ENCODE measurements at regions not wholly inside any gene's neighbourhood (a gene's known extent, or its start where the extent isn't known, plus 50 kb on each side); places are given as distances from the start of the nearest gene placed in this dataset.

GRCh38 chr16:87171723-87172122 lies 145.5 kb downstream of the C16orf95 start:
- no peak for DNase-seq

DNA sequence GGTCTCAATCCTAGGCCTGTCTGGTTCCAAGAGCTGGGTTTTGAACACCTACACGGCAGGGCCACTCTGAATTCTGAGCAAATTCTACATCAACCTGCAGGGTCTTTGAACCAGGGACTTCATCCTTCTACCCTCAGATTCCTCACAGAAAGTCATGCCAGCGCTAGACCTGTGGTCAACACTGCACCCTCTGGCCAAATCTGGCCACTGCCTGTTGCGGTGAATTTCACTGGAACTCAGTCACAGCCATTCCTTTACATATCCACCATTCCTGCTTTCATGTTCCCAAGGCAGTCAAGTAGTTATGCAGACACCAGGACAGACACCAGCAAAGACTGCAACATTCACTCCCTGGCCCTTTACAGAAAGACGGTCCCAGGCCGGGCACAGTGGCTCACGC lies 144.6 kb downstream of the C16orf95 start:
- no peak for DNase-seq

DNA sequence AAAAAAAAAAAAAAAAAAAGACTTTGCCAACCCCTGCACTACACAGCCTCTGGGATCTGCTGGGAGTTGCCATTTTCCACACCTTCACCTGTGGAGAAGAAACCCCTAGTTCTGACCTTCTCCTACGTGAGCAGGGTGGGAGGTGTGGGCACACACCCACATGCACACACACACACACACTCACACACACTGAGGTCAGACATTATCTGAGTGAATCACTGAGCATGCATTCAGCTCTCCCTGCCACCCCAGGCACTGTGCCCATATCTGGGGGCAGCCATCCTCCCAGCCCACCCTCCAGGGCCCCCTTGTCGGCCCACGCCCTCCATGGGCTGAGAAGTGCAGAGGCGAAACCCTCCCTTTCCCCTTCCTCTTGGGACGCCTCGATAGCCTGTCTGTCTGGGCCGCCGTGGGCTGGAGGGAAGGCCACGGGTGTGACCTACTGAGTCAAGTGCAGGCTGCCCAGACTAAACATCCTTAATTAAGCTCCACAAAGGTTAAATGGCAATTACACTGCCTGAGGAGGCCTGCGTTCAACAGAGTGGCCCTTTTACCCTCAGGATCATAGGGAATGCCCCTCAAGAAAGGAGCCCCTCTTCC lies 143.8 kb downstream of the C16orf95 start:
- no peak for DNase-seq

DNA sequence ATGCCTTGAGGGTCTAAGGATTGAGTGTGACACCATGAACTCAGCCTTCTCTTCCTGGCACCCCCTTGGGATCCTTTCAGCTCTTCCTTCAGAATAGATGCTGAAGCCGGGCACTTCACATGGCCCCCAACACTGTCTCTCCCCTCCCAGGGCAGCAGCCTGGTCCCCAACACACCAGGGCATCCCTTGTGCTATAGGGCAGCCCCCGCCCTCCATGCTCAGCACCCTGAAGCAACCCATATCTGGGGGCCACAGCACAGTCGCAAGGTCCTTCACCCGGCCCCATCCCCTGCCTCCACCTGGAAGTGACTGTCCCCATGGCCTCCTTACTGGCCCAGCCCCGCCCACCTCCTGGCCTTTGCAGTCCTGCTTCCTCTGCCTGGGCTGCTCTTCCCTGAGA lies 143.1 kb downstream of the C16orf95 start:
- DNase-seq: no peak

GRCh38 chr16:87176735-87177134 lies 140.5 kb downstream of the C16orf95 start:
- DNase-seq: no peak

DNA sequence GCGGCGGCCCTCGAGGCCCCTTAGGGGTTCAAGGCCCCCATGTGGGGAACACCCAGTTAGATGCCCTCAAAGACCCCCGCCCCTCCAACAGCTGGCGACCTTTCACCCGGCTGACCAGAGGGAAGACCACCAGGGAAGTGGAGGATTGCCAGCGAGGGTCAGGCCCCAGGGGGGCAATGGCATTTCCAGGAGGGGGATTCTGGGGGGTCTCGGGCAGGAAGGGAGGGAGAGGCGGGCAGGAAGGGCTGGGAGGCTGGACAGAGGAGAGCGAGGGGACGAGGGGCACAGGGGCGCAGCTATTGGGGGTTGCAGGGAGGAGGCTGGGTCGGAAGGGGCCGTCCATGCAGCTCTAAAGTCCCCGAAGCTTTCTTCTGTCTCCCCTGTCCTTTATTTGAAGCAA lies 139.5 kb downstream of the C16orf95 start:
- no peak for DNase-seq

DNA sequence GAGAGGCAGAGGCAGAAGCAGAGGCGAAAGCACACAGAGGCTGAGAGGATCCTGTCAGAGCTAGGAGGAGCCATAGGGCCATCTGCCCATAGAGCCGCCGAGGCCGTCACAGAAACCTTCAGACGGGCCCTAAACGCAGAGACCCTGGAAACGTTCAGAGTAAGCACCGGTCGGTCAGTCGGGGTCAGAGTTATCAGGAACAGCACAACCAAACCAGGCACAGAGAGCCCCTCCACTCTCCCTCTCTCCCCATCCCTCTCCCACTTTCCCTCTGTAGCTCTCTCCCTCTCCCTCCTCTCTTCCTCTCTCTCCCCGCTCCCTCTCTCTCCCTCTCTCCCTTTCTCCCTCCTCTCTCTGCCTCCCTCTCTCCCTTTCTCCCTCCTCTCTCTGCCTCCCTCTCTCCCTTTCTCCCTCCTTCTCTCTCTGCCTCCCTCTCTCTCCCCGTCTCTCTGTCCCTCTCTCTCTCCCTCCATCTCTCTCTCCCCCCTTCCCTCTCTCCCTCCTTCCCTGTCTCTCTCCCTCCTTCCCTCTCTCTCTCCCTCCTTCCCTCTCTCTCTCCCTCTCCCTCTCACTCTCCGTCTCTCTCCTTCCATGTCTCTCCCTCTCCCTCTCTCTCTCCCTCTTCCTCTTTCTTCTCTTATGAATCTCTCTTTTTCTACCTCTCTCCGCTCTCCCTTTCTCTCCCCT lies 138.9 kb downstream of the C16orf95 start:
- DNase-seq: no peak

GRCh38 chr16:87178977-87179376 lies 138.2 kb downstream of the C16orf95 start:
- no peak for DNase-seq

DNA sequence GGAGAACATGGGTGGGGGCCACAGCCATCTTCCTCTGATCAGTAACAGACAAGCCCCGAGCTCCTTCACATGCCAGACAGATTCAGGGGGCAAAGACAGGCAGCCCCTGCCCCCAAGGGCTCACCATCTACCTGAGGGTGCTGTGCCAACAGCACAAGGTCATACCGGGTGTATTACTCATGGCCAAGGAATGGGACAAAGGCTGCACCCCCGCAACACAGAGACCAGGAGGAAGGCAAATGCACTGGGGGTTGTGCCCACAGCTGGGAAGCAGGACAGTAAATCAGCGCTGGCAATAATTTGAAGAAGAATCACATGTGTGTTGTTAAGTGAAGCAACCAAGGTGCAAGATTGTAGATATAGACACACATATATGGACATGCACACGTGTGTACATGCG lies 137.1 kb downstream of the C16orf95 start:
- no peak for DNase-seq

- no peak for DNase-seq
Observed at GRCh38 chr16:87182759-87183158, 134.4 kb downstream of the C16orf95 start.

- DNase-seq: no peak
Observed at GRCh38 chr16:87183647-87184046, 133.5 kb downstream of the C16orf95 start.

DNA sequence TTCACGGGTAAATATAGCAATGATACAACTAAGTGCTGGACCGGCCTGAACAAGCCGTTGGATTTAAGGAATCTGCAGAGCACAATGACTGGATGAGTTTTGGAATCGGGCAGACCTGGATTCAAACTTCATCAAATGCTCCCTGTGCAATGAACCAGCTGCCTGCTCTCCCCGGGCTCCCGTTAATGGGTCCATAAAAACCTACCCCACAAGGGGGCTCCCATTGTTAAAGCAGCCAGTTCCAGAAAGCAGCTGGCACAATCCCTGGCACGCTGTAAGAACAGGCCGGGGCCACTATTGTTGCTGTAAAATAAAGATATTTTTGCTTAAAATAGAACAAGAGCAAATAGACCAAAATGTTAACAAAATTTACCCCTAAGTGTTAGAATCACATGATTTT lies 131.9 kb downstream of the C16orf95 start:
- DNase-seq: no peak

DNA sequence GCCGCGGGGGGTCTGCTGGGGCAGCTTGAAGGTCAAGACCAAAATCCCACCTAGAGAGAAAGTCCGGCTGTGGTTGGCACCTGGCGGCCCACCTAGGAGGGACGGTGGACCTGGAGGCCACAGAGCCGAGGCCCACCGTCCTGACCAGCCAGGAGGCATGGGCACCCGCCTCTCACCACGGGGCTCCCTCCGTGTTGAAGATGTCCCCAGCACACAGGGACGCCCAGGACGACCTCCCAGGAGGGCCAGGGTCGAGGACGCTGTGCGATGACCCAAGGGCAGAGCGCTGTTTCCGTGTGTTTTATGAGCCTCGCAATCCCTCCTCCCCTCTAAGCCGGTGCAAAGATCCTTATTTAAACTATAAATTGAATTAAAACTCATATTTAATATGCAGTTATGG lies 131.2 kb downstream of the C16orf95 start:
- no peak for DNase-seq

DNA sequence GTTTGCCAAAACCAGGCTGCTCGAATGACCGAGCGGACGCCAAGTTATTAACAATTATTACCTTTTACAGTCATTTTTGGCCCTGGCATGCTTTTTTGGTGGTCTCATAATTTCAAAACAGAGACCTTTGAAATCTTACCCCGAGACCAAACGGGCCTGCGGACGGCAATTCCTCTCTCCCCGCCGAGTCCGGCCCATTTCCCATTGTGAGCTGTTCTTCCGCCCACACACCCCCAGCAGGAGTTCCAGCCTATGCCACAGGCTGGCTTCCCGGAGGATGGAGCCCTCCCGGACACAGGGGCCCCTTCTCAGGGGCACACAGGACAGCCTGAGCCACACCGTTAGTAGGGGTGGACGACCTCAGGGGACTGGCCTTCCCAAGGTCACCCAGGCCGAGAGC lies 130.7 kb downstream of the C16orf95 start:
- no peak for DNase-seq

GRCh38 chr16:87186876-87187533 lies 130.2 kb downstream of the C16orf95 start:
- no peak for DNase-seq

DNA sequence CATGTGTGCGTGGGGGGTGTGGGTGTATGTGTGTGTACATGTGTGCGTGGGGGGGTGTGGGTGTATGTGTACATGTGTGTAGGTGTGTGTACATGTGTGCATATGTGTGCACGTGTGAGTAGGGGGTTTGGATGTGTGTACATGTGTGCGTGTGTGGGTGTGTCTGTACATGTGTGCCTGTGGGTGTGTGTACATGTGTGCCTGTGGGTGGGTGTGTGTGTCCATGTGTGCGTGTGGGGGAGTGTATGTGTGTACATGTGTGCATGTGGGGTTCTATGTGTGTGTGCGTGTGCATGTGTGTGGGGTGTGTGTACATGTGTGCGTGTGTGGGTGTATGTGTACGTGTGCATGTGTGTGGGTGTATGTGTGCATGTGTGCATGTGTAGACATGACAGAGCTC lies 129.1 kb downstream of the C16orf95 start:
- DNase-seq: no peak

GRCh38 chr16:87189426-87189825 lies 127.8 kb downstream of the C16orf95 start:
- DNase-seq: no peak

DNA sequence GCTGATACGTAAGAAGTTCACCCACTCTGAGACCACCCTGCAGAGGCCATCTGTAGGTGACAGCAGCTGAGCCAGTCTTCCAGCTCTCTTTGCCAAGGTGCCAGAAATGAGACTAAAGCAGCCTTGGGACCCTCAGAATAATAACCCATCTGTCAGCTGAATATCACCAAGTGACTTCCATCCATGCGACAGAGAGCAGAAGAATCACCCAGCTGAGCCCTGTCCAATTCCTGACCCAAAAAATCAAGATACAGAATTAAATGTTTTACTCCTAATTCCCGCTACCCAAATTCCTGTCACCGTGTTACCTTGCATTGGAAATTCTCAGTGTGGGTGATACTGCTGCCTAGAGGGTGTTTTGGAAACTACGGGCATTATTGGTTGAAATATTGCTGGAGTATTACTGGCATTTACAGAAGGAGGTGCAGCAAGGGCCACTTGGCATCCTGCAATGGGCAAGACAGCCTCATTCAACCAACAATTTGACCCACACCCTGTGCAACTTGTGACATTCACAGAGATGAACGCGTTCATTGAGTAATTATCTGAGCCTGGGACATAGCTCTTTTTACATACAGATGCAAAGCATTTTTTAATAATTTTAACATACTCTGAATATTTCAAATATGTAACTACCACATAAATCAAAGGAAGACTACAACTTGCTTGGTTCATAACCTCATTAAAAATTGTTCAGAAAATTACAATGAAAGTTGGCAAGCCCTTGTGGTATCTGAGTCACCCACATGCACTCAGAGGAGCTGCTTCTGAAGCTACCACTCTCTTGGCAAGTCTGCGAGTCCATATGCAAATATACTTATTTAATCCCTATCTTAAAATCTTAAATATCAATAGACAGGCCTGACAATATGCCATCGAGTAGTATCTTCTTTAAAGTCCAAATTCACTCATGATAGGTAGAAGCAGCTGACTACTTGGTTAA lies 126.6 kb downstream of the C16orf95 start:
- DNase-seq: no peak

DNA sequence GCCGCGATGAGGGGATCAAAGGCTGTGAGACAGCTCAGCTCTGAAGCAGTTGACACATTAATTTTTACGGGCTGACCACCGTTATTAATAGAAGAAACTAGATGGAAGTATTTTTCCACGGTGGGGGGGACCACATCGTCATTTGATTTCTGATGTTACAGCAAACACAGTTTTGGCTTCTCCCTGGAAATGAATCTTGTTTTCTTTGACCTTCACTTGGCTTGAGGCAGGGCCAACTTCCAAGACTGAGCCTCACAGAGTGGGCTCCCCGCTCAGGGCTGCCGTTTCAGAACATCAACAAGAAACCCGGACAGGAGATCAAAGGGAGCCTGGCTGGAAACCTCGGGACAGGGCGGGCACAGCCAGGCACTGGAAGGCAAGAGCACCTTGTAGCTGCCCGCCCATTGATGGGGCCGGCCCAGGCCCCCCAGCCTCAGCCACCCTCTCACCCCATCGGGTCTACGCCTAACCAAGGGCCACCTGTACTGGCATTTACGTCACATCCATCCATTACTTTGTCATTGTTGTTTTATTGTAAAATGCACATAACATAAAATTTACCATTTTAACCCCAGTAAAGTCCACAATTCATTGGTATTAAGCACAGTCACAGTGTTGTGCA lies 124.6 kb downstream of the C16orf95 start:
- DNase-seq: no peak

DNA sequence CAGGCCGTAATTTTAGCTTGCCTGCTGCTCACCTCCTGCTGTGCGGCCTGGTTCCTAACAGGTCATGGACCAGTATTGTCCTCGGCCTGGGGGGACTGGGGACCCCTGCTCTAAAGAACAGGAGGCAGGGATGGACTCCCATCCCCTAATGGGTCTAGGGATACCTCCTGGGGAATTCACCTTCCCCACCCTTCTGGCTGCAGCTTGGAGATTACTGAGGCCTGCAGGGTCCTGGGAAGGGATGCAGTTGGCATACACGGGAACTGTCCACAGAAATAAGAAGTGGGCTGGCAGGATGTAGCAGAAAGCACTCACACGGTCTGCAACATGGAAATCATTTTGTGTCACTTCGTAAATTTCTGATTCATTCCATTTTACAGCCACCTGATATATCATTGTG lies 123.0 kb downstream of the C16orf95 start:
- no peak for DNase-seq

DNA sequence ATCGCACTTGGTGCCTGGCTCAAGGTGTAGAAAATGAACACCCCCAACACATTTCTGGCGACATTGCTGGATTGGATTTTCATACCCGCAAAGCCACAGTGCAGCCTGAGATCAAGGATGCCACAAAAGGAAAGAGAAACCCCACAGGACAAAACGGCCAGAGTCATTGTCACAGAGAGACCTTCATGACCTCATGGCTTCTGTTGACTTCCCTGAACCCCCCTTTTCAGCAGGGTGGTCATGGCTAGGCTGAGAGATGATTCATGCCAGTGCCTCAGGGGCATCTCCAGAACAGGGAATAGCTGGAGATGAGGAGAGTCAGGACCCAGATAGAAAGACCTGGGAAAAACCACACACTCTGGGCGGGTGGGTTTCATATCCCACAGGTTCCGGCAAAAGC lies 122.0 kb downstream of the C16orf95 start:
- no peak for DNase-seq

DNA sequence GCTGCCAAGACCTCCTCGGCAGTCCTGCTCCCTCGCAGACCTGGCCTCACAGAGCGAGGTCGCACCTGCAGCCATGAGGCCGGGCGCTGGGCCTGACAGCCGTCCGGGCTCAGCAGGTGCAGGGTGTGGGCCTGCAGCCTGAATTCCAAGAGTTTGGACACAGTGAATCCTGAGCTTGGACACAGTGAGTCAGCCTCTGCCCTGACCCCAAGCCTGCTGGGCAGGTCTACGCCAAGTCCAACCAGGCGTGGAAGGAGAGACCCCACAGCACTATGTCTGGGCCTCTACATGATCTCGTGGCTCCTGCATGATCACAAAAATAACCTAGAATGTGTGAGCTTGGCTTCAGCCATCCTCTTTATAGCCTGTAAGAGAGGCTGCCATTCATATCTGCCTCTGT lies 121.0 kb downstream of the C16orf95 start:
- no peak for DNase-seq

DNA sequence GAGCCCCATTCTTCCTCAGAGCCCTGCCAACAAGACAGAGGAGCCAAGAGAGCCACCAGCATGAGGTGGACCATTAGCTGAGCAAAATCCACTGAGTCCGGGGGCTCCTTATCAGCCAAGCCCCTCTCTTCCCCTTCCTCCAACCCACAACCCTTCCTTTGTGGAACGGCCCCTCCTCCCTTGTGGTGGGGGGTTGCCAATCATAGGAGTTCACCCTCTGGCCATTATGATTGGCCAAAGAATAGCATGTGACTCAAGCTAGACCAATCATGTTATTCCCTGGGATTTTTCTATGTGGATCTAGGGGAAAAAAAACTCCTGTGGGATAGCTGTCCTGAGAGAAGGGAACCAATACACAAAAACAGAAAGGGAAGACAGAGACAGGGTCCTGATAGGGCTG lies 120.5 kb downstream of the C16orf95 start:
- DNase-seq: no peak

All from COR-L47 (cell line).